GM18508 (cell line): ENCODE measurements at regions not wholly inside any gene's neighbourhood (a gene's known extent, or its start where the extent isn't known, plus 50 kb on each side); places are given as distances from the start of the nearest gene placed in this dataset.
"Not testable (repeated sequence)": the region's sequence is repeated elsewhere in the genome, so short reads cannot be mapped to it uniquely, and the experiment has no call there.

ENCODE experiments used
- ATAC-seq: cut with Tn5 transposase; IDR thresholded peaks from one replicate; pipeline ENCODE4 v1.9.1; 2021; ENCODE audit warnings: moderate number of reproducible peaks; ENCODE audit not compliant: insufficient read depth, unreplicated experiment

DNA sequence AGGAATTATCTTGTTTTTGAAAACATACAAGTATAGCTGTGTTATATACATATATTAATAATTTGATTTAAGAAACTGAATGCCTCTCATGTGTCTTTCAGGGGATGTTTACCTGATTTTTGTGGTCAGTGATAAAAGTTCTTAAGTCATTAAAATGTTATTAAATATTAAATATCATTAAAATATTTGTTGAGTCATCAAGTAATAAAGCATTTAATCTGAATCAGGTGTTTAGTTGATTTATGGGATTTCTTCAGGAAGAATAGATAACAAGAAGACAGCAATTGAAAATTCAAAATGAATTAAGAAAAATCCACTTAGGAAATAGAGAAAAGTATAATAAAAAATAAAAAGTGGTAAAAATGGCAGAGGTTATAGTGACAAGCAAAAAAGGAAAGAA, 361.9 kb upstream of the EYS start:
- no peak for ATAC-seq

DNA sequence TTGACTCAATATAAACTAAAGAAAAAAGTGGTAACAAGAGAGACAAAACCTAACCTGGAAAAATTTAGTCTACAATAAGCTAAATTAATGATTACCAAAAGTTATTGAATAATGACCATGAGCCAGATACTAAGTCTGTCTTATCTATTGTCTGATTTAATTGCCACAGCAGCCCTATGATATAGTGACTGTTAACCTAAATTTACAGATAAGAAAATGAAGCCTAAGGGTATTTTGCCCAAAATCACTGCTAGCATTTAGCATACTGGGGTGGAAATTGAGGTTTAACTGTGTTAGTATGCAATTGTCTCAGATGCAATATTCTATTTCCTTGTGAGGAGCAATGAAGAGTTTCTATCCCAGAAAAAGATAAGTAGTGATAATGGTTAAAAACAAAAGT, 361.0 kb upstream of the EYS start:
- no peak for ATAC-seq

DNA sequence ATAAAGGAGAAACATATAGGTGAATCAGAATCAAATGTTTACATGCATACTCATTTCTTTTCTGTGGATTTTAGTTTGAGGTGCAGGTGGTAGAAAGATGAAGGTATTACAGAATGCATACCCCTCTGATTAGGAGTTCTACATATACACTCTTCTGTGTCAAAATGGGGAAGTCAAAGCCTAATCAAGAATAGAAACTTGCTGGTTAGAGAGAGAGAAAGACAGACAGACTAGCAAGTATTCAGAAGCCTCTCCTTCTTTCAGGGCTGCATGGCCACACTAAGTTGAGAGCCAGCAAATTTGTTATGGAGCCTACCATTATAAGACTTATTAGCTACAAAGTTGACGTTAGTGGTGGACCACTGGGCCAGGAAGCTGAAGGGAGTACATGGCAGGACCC, 358.3 kb upstream of the EYS start:
- no peak for ATAC-seq

DNA sequence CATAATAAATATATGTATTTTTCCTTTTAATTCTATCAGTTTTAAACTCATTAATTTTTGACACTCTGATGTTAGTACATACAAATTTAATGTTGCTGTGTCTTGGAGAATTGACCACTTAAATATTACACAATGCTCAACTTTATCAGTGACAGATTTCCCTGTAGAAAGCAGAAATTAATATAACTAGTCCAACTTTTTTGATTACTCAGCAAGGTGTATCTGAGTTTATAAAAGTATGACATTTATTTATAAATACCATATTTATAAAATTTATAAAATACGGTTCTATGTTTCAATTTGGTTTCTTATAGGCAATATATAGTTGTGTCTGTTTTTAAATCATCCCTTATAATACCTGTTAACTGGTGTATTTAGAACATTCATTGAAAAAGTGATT, 350.0 kb upstream of the EYS start:
- ATAC-seq, result no peak

DNA sequence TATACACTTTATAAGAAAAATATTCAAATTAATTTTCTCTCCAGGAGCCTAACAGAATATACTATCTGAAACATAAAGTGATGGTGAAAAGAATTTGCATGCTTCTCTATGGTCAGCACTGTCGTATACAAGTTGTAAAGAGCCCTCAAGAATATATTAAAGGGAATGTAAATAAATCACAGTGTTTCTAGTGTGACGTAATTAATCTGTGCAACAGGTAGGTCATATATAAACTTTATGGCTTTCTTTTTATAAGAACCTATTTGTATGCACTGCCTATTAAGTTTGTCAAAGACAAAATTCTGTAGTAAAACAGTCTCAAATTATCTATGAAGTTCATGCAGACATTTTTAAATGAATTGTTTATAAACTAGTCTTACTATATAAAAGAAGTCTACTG, 347.9 kb upstream of the EYS start:
- no peak for ATAC-seq

DNA sequence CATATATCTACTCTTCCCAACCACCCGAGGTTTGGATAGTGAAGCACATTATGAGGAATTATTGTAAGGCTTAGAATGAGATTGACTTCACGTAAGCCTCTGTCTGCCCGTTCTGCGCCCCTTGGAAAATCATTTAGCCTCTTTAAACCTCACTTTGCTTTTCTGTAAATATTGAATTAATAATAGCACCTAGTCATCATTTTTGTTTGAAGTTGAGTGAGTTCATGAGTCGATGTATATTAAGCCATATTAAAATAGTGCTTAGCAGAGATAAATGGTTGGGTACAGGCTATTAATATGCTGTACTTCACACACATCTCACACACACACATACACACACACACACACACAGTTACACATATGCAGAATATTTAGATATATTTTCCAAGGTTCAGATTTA, 344.8 kb upstream of the EYS start:
- no peak for ATAC-seq

DNA sequence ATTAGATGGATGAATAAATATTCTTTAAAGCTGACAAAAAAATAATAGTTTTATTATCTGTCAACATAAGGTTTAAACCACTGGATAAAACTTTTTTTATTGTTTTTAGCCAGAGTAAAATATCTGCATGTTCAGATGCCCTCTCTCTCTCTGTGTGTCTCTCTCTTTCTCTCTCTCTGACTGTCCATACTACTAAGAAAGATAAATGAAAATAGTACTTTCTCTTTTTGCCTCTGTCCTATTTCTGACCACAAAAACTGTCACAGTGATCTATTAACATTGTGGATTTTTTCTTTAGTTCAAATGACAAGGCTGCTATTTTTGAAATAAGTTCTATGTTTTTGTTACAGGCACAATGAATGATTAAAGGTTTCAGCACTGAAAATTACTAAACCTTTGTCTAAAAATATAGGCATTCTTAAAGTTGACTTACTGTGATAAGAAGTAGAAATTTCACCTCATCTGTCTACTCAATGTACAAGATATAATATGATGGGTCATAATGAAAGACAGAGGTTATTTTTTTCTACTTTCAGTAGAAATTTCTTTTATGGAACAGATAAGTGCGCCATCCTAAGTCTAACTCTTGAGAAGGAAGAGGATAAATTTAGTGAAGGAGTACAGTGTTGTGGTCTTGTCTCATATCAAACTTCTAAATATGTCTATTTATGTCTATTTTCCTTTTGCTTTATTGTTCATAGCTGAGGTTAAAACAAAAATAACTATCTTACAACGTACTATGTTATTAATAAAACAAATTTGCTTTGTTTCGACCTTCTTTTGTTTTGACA, 341.9 kb upstream of the EYS start:
- ATAC-seq, result no peak

DNA sequence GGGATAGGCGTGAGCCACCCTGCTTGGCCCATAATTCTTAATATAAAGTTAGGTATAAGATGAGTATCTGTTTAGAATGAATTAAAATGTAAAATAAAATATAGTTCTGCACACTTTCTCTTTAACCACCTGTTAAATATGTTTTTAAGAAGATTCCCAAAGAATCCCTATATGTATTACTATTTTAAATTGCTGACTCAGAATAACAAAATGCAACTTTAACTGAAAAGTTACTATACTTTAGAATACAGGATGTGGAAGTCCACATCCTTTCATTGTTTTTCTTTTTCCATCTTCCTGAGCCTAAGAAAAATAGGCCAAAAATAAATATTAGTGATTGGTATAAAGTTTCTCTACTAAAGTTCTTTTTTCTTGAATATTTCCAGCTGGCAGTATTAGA, 325.6 kb upstream of the EYS start:
- ATAC-seq, result no peak

DNA sequence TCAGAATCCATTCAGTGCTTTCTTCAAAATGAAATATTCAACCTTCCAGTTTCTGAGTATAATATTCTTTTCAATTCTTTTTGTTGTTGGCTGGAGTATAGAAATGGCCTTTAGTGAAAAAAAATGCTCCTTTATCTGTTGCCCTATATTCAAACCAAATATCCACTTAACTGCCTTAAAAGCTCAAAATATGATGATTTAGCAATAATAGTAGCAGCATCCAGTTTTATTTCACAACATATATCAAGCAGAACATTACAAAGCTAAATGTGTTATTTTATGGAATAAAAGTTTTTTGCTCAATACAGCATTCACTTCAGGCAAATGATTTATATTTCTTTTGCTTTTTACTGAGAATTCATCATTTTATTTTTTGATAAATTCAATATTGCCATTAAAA, 322.4 kb upstream of the EYS start:
- no peak for ATAC-seq

DNA sequence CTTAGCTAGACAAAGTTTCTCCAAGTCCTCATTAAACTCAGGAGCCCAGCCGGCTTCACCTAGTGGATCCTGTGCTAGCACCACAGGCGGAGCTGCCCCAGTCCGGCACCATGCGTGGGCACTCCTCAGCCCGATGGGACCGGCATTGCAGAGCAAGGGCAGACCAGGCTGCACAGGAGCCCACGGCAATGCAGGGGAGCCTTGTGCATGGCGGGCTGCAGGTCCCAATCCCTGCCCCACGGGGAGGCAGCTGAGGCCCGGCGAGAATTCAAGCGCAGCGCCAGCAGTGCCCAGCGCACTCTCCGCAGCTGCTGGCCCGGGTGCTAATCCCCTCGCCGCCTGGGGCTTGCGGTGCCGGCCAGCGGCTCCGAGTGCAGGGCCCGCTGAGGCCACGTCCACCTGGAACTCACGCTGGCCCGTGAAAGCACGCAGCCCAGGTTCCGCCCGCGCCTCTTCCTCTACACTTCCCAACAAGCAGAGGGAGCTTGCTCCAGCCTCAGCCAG, 292.3 kb upstream of the EYS start:
- no peak for ATAC-seq

DNA sequence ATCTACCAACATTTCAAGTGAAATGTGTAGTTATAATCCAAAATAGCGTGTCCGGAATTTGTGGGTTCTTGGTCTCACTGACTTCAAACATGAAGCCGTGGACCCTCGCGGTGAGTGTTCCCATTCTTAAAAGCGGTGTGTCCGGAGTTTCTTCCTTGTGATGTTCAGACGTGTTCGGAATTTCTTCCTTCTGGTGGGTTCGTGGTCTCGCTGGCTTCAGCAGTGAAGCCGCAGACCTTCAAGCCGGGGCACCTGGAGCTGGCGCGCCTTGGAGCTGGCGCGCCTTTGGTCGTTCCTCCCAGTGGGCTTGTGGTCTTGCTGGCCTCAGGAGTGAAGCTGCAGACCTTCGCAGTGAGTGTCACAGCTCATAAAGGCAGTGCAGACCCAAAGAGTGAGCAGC, 291.5 kb upstream of the EYS start:
- no peak for ATAC-seq

DNA sequence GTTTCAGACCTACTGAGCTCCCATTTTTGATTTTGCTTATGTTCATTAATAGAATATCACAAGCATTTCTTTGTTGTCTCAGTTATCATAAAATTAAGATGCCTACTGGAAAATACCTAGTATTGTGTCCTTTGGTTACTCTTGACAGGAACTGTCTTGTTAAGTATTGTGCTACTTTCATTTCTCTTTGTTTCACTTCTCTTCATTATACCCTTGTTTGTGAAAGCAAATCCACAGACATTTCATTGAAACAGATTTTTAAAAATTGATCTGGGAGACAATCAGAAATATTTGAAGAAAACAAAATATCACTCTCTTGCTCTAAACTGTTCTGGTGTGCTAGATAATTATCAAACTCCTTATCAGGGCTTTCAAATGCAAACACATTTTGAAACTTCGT, 290.5 kb upstream of the EYS start:
- ATAC-seq, result no peak

DNA sequence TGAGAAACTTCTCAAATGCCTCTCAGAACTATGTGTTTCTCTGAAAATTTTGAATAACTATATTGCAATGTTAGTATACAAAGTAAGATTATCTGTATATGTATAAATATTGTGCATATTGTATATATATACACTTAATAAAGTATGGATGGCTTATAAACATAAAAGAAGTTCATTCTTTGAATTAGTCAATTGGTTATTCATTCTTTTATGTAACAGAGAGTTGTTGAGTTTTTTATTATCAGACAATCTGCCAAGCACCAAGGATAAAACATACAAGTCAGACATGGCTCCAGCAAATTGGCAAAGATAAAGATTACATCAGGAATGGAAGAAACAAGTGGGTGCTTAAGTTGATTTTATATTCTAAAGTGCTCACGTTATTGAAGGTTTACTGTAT, 289.1 kb upstream of the EYS start:
- ATAC-seq, result no peak

DNA sequence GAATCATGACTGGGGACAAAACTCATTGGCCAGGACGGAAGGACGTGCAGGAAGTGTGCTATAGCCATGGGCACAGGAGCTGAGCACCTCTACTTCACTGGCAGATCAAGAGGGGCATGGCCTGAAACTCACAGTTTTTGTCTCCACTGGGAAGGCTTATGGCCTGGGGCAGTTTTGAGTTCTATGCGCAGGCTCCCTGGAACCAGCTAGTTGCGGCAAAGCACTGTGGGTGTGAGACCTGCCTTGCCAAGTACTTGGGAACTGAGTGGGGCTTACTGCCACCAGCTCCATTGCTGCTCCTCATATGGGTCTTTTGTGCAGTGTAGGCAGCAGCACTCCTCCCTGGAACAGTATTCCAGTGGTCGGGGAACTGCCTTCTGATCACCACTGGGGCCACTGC, 282.6 kb upstream of the EYS start:
- ATAC-seq, result no peak

DNA sequence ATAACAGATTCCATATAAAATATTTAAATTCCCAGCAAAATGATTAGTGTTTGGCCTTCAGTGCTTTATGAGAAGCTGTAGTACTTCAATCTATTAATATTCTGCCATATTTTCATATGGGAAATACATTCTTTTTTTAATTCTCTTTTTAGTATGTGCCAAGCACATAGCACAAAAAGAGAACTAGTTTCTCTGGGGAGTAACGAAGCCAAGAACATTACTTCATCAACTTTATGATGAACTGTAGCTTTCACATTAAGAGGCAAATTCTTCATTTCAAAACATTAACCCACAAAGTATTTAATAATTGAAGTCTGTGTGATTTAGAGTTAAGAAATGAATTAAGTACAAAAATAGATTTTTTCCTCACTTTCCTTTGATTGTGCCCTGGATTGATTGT, 281.0 kb upstream of the EYS start:
- ATAC-seq, result no peak

DNA sequence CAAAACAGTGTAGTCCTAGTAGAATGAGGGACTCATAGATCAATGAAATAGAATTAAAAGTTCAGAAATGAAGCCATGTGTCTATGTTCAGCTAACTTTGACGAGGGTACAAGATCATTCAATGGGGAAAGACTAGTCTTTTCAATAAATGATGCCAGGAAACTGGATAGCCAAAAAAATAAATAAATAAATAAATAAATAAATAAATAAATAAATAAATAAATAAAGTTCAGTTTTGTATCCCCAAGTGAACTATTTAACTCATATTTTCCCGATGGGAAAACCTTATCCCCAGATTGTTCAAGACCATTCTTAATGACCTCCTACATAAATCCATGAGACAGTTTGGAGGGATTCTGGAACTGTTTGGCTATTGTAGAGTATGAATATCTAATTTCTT, 277.1 kb upstream of the EYS start:
- ATAC-seq, result no peak

DNA sequence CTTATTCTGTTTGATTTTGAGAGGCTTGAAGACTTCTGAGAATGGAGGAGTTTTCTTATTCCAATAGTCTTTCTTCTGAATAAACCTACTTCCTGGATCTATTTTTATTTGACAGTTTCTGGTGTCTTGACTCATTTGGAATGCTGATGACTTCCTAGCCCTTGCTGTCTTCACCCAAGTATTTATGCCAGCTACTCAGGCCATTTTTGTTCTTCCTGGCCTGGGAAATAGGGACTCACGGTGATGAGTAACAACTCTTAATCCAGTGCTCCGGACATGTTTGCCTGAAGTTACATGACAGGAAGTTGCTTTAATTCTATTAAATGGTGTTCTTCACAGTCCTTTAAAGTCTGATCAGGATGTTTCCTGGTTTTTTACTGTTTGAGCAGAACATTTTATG, 272.1 kb upstream of the EYS start:
- ATAC-seq, result no peak

DNA sequence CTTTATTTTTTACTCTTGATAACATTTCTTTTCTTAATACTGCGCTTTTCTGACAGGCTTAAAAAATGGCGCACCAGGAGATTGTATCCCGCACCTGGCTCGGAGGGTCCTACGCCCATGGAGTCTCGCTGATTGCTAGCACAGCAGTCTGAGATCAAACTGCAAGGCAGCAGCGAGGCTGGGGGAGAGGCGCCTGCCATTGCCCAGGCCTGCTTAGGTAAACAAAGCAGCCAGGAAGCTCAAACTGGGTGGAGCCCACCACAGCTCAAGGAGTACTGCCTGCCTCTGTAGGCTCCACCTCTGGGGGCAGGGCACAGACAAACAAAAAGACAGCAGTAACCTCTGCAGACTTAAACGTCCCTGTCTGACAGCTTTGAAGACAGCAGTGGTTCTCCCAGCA, 264.2 kb upstream of the EYS start:
- ATAC-seq, result not testable (repeated sequence)

DNA sequence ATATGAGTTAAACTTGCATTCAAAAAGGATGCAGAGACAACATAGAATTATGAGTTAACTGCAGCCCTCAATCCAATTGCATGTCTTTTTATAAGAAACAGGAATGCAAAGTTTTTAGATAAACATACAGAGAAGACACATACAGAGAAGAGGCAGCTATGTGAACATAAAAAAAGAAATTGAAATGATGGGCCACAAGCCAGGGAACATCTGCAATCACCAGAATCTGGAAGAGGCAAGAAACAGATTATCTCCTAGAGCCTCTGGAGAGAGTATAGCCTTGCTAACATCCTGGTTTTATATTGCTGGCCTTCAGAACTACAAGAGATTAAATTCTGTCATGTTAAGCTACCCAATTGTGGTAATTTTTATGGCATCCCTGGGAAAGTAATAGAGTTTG, 257.2 kb upstream of the EYS start:
- ATAC-seq, result no peak

DNA sequence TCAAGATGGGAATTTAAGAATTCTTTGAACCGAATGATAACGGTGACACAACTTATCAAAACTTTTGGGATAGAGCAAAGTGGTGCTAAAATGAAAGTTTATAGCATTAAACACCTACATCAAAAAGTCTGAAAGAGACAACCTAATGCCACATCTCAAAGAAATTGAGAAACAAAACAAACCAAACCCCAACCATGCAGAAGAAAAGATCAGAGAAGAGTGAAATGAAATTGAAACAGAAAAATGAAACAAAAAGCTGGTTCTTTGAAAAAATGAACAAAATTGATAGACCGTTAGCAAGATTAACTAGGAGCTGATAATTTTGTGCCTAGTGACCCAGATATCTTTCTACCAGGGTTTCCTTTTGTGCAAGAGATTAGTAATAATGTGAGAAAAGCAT, 248.0 kb upstream of the EYS start:
- ATAC-seq, result no peak

DNA sequence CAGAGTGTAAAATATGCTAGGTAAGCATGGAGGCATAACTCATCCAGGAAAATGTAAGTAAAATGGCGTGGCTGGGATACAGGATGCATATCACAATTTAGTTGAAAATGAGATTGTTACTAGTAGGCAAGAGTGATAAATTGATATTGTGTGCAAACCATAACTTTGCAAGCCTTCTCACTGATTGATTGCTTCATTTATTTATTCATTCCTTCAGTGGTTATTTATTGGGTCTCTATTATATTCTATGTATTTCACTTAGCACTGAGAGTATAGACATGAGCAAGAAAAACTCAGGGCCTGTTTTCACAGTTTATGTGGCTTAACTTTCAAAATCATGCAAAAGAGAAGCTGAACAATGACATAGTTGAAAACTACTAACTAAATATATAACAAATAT, 241.0 kb upstream of the EYS start:
- ATAC-seq, result no peak

DNA sequence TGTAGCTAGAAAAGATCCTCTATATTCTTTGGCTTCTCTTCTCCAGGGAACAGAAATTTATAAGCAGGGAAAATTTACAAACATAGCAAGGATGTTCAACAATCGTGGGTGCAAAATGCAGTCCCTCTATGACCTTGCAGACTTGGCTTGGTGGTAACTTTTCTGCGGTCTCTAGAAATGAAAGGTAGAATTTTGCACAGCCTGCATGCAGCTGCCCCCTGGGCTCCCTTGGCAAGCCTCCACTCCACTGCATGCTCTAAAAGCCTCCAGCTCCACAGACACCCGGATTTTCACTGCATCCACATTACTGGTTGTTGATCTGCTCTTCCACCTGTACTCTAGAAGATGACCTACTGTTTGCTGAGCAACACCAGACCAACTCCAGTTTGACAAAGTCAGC, 236.5 kb upstream of the EYS start:
- no peak for ATAC-seq

DNA sequence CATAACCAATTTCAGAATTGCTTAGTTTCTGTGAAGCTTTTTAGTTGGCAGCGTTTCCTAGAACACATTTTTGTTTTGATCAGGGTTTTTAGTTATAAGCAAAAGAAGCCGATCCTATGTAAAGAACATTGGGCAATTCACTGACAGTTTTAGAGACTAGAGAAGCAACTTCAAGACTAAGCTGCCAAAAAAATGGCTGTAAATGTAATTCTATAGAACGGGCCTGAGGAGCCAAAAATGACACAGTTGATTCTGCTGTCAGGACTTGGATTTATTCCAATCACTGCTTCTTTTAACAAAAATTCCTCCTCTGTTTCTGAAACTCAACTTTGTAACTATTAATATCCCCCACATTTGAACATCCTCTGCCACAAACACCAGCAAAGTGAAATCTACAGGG, 236.0 kb upstream of the EYS start:
- ATAC-seq, result no peak
